Left colon (tissue), 2 donors: ENCODE measurements at regions not wholly inside any gene's neighbourhood (a gene's known extent, or its start where the extent isn't known, plus 50 kb on each side); places are given as distances from the start of the nearest gene placed in this dataset.
"Not testable (repeated sequence)": the region's sequence is repeated elsewhere in the genome, so short reads cannot be mapped to it uniquely, and the experiment has no call there.

Source experiments
- ATAC-seq: fragments of 200-7000 bp; cut with Tn5 transposase; one replicate; pipeline ENCODE4 v1.9.1; 2020; ENCODE audit warnings: mild to moderate bottlenecking, moderate library complexity
- DNase-seq, 2 donors: peaks; one replicate each; pipeline ENCODE4 v3.0.0-alpha.2; 2020
- intact Hi-C, 2 donors: fragments of 100-400 bp; cut with DNase I in 1 of 2; cut with micrococcal nuclease in 1 of 2; formaldehyde crosslinking; loops; one replicate each; pipeline versions ENCODE4 v1.11.2 to v1.14.0; 2022; cut with DNase I, micrococcal nuclease
- donor health status: DM: no; HTN: no; CAD: no.
- donor health status: DM: yes; HTN: yes; CAD: no.

- ATAC-seq (no peak), DNase-seq (no peak)
- intact Hi-C loops = no loop called here
Measured at GRCh38 chr6:51105357-51105756, 286.7 kb downstream of the TFAP2B start.

GRCh38 chr6:51107769-51108203, 289.1 kb downstream of the TFAP2B start:
- DNase-seq (no peak), ATAC-seq (no peak)
- intact Hi-C loops = no loop called here

GRCh38 chr6:51108563-51109234, 290.0 kb downstream of the TFAP2B start:
- DNase-seq (no peak), ATAC-seq (no peak)
- intact Hi-C loops = no loop called here

- no peak for DNase-seq
- ATAC-seq = no peak
- intact Hi-C loops = no loop called here
Measured at GRCh38 chr6:51112731-51113130, 294.1 kb downstream of the TFAP2B start.

DNA sequence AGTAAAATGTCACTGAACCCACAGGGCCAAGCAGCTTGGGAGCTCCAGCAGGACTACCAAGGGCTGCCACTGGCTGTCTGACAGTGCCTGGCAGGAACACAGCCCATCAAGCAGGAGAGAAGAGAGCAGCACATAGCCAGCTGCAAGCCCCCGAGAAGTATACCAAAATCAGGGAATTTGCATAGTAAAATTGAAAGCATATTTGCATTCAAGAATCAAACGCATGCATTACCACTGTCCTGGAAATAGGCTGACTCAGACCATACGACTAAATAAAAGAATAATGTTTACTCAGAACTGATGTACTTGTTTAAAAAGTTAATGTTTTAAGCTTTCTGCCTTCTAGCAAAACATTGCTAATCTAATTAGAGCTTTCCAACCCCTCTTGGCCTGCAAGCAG, 298.1 kb downstream of the TFAP2B start:
- intact Hi-C loops = no loop called here
- no peak for DNase-seq
- ATAC-seq = no peak

DNA sequence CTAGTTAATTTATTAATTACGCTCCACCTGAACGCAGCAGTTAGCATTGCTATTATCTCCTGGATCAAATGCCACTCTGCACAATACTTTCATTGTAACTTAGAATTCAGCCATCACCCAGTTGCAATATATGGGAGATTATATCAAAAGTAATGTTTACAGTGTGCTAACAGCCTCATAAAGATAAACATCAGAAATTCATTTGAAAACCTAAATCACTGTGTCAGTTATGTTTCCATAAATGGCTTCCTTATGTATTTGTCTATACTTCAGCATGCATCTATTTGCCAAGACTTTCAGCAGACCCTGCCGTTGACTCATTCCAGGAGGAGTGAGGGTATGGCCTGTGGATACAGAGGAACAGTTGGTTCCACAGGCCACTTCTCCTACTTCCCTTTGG, 300.1 kb downstream of the TFAP2B start:
- intact Hi-C loops = no loop called here
- ATAC-seq (peak; percentile 81), DNase-seq (peak in 1 of 2 donors; percentile 25)

- DNase-seq = no peak
- intact Hi-C loops = no loop called here
- ATAC-seq = no peak
Measured at GRCh38 chr6:51120016-51120415, 301.3 kb downstream of the TFAP2B start.

- ATAC-seq, DNase-seq, intact Hi-C loops: not testable (repeated sequence)
Measured at GRCh38 chr6:51121380-51121976, 302.8 kb downstream of the TFAP2B start.

GRCh38 chr6:51129043-51129442, 310.4 kb downstream of the TFAP2B start:
- ATAC-seq = no peak
- DNase-seq = no peak
- intact Hi-C loops = no loop called here

GRCh38 chr6:51137777-51138176, 319.1 kb downstream of the TFAP2B start:
- ATAC-seq = no peak
- DNase-seq = no peak
- intact Hi-C loops = no loop called here

DNA sequence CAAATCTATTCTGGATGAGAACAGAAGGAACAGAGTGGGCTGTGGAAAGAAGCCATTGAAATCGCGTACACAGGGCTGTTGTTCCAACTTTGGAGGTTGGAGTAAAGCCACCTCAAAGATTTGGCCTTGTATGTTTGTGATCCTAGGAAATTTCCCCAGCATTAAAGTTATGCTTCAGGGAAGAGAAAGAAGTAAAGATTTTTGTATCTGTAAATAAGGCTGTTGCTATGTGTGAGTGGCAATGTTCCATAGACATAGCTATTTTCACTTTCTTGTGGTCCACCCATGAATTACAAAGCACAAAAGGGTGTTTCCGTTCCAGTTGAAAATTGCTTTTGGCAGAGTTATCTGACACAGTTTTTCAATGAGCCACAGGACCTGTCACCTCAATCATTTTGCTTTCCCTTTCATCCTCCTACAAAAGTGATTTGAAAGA, 321.3 kb downstream of the TFAP2B start:
- no peak for ATAC-seq
- DNase-seq = no peak
- intact Hi-C loops = no loop called here

DNA sequence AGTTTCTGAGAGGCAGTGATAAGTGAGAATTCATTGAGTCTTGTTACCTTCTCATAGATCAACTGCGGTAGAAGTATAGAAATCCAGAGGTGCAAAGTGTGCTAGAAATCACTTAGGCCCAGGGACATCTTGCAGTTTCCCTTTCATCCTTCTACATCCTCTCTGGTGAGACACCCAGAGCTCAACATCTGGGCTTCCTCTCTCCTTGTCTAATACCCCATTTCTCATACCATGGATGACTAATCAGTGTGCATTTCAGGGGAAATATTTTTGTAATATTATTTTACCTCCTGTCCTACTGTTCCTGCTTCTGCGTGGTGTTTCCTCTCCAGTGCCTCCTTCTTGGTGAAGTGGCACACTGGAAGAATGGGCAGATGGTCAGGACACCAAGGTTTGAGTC, 322.4 kb downstream of the TFAP2B start:
- ATAC-seq (no peak), DNase-seq (no peak)
- intact Hi-C loops = no loop called here

DNA sequence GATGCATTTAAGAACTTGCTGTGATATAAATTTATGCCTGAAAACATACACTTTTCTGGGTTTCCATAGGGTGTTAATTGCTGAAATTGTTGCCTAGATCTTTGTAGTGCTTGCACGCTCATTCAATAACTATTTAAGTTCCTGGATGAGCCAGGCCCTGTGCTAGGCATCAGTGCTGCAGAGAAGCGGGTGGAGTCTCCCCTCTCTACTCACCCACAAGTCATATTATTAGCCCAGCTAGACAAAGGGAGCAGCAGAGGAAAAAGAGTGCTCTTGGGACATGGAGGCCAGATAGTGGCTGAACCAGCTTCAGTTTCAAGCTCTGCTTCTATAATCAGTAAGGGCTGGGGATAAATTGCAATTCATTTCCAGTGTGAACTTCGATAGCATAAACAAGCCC, 329.1 kb downstream of the TFAP2B start:
- intact Hi-C loops = no loop called here
- no peak for DNase-seq
- ATAC-seq = no peak

DNA sequence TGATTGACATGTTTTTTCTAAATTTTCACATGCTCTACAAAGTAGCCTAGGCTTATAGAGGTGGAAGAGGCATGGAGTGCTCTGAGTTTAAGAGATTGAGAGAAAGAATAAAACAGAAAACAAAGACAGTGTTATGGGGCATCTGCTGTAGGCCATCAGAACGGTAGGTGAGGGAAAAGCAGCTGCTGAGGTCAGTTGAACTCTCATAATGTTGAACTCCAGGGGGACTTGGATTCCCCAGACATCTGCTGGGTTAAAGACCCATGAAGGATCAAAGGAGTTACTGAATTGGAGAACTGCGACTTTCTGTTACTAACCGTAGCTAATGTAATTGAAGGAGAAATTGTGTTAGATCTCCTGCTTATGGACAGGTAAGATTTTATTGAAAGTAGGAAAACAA, 333.9 kb downstream of the TFAP2B start:
- no peak for ATAC-seq
- DNase-seq = no peak
- intact Hi-C loops = no loop called here

- no peak for DNase-seq
- intact Hi-C loops = no loop called here
- no peak for ATAC-seq
Measured at GRCh38 chr6:51153109-51153508, 334.4 kb downstream of the TFAP2B start.

- ATAC-seq, intact Hi-C loops, DNase-seq: not testable (repeated sequence)
Measured at GRCh38 chr6:51154925-51155324, 336.3 kb downstream of the TFAP2B start.

DNA sequence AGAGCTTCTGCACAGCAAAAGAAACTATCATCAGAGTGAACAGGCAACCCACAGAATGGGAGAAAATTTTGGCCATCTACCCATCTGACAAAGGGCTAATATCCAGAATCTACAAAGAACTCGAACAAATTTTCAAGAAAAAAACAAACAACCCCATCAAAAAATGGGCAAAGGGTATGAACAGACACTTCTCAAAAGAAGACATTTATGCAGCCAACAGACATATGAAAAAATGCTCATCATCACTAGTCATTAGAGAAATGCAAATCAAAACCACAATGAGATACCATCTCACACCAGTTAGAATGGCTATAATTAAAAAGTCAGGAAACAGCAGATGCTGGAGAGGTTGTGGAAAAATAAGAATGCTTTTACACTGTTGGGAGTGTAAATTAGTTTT, 340.6 kb downstream of the TFAP2B start:
- DNase-seq, intact Hi-C loops, ATAC-seq: not testable (repeated sequence)

- intact Hi-C loops = no loop called here
- ATAC-seq (no peak), DNase-seq (no peak)
Measured at GRCh38 chr6:51161752-51162151, 343.1 kb downstream of the TFAP2B start.

DNA sequence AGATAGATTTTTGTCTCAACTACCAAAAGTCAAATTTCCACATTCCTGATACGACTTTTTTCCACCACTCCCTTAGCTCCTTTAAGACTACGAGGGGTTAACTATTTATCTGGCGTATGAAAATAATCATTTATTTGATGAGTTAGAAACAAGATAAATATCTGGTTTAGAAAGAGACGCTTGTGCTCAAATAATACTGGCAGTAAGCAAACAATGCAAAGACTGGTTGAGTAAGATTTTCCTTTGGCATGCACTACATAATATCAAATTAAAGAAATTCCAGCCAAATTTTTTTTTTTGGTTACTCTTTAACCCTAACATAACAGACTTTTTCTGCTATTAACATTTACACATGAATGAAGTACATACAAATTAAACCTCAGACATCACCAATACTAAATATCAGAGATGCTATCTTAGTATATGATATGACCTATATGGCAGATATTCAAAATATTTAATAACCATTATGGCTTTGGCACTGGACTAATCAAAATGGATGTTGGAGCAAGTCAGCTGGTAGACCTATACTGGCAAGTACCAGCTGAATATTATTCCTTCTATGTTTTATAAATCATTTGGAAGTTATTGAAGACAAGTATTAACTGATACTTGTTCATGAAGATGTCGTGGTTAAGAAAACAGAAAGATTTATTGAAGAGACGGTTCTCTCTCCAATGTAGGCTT, 345.3 kb downstream of the TFAP2B start:
- intact Hi-C loops = no loop called here
- ATAC-seq (no peak), DNase-seq (no peak)

DNA sequence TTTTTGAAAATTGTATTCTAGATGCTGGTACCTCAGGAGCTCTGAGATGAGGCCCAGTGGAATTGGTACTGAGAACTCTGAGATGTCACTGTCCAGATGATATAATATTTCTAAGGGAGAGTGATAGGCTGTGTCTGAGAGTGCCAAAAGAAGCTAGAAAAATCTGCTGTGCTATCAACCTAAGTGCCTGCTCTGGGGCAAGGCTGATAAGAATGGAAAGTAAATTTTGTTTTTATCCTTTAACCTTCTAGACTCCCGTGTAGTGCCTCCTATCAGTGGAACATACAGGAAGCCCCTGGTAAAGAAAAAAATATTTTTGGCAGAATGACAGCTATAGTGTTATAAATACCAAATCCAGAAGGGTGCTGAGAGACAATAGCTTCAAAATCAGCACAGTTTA, 348.2 kb downstream of the TFAP2B start:
- ATAC-seq (no peak), DNase-seq (no peak)
- intact Hi-C loops = no loop called here
